ENCODE measurements at regions not wholly inside any gene's neighbourhood (a gene's known extent, or its start where the extent isn't known, plus 50 kb on each side); places are given as distances from the start of the nearest gene placed in this dataset.

DNA sequence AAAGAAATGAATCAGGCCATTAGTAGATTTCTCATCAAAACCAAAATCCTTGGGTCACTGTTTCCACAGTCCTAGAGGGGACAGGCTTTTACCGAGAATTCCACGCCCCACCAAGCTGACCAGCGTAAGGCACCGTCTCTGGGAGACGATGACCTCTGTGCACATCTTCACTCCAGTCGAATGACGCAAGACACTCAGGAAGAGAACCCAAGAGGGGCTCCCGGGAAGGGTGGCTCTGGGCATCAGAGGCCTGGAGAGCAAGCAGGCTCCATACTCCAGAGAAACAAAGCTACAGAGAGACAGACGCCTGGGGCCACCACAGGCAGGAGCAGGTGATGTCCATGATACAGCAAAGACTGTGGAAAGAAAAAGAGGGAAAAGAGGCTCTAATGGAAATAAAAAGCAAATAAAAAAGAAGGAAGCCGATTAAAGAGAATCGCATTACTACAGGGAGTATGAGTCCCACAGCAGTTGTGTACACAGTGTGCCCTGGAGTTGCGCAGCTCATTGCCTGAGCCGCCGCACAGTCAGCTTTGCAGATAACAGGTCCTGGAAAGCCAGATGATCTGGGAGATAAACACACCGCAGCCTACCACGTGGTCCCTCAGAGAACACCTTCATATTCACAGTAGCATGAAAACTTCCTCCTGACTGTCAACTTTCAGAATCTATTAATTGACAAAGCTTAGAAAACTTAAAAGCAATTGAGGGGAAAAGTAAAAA is 572.7 kb upstream of the SALL3 start:
- H3K9me3 Mint-ChIP-seq: no peaks in the 10 kb centered on the region
- H3K4me3 Mint-ChIP-seq: peak overlapping the region in 9 of 10 donors; percentile 15 to 76 (median 56)
- ChIA-PET CTCF (no interaction called here), POLR2A (no interaction called here)
- Histone ChIP-seq H3K4me3 (ENCODE audit: low read length) (no peak overlapping the region), H3K4me1 (ENCODE audit: control insufficient read depth in 2 of 2, insufficient read depth in 2 of 2, low read length in 2 of 2) (no peaks in the 10 kb centered on the region), H3K9me3 (ENCODE audit: control insufficient read depth in 2 of 3, low read length in 3 of 3) (no peaks in the 10 kb centered on the region), H3K27me3 (ENCODE audit: control insufficient read depth in 2 of 2, insufficient read depth in 2 of 2, low read length in 2 of 2) (no peaks in the 10 kb centered on the region), H3K27ac (ENCODE audit: low read depth, low read length) (no peak overlapping the region), H3K36me3 (ENCODE audit: control insufficient read depth in 2 of 3, insufficient read depth in 3 of 3, low read length in 3 of 3) (no peaks in the 10 kb centered on the region)
- peaks cover 5 to 20% (median 10%) of the 10 kb centered on the region in 5 donors for H3K27me3 Mint-ChIP-seq
- H3K36me3 Mint-ChIP-seq: no peaks in the 10 kb centered on the region
- peaks cover 9 to 23% (median 18%) of the 10 kb centered on the region in 7 donors for H3K4me1 Mint-ChIP-seq
- intact Hi-C loops (cut with micrococcal nuclease): no loop called here
- ATAC-seq: peak; percentile 41
- no peak for DNase-seq
- peak overlapping the region in 2 of 9 donors; percentile 19 to 80 for H3K27ac Mint-ChIP-seq

DNA sequence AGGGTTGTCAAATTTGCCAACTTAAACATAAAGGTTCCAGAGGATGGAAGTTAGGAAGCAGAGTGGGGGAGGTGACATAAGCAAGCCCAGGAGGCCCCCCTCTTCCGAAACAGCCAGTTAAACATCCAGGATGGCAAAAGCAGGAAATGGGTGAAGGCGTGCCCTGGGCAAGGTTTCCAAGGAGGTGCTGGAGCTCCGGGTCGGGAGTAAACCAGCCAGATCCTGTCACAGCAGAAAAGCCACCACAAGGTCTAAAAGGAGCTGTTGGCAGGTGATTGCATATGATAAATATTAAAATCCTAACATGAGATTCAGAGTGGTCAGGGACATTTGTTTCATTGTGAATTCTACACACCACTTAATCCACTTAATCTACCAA is 572.2 kb upstream of the SALL3 start:
- intact Hi-C loops (cut with micrococcal nuclease): no loop called here
- peak overlapping the region in 9 of 10 donors; percentile 15 to 76 (median 56) for H3K4me3 Mint-ChIP-seq
- H3K27ac Mint-ChIP-seq: peak overlapping the region in 1 of 9 donors; percentile 19
- H3K4me1 Mint-ChIP-seq: peaks cover 9 to 23% (median 18%) of the 10 kb centered on the region in 7 donors
- DNase-seq (no peak), ATAC-seq (no peak)
- CTCF ChIA-PET: no interaction called here
- H3K36me3 Mint-ChIP-seq: no peaks in the 10 kb centered on the region
- peaks cover 5 to 17% (median 10%) of the 10 kb centered on the region in 5 donors for H3K27me3 Mint-ChIP-seq
- Histone ChIP-seq H3K9me3 (ENCODE audit: control insufficient read depth in 2 of 3, low read length in 3 of 3) (no peaks in the 10 kb centered on the region), H3K27me3 (ENCODE audit: control insufficient read depth in 2 of 2, insufficient read depth in 2 of 2, low read length in 2 of 2) (no peaks in the 10 kb centered on the region), H3K4me1 (ENCODE audit: control insufficient read depth in 2 of 2, insufficient read depth in 2 of 2, low read length in 2 of 2) (no peaks in the 10 kb centered on the region), H3K36me3 (ENCODE audit: control insufficient read depth in 2 of 3, insufficient read depth in 3 of 3, low read length in 3 of 3) (no peaks in the 10 kb centered on the region), H3K27ac (ENCODE audit: low read depth, low read length) (no peak overlapping the region), H3K4me3 (ENCODE audit: low read length) (no peak overlapping the region)
- POLR2A ChIA-PET: no interaction called here
- H3K9me3 Mint-ChIP-seq: no peaks in the 10 kb centered on the region

DNA sequence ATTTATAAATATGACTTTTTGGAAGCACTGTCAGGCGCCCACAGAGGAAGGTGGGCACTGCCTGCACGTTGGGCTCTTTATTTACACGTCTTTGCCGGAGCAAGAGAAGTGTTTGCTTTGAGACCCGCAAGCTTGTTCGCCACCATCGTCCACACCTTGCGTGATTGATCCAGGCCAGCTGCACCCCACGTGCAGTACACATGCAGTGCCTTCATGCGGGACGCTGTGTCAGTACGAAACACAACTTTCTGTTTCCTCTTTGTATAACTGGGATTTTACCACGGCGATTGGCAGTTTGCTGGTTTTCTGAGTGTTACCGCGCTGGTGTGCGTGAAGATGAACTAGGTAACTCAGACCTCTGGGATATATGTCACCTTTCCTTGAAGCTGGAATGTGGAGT is 571.0 kb upstream of the SALL3 start:
- CTCF ChIA-PET: interaction anchor here (0.6 kb wide), 1 partner anchor 42 kb away, joined by 3 read pairs; no protein-coding TSS in a partner anchor

DNA sequence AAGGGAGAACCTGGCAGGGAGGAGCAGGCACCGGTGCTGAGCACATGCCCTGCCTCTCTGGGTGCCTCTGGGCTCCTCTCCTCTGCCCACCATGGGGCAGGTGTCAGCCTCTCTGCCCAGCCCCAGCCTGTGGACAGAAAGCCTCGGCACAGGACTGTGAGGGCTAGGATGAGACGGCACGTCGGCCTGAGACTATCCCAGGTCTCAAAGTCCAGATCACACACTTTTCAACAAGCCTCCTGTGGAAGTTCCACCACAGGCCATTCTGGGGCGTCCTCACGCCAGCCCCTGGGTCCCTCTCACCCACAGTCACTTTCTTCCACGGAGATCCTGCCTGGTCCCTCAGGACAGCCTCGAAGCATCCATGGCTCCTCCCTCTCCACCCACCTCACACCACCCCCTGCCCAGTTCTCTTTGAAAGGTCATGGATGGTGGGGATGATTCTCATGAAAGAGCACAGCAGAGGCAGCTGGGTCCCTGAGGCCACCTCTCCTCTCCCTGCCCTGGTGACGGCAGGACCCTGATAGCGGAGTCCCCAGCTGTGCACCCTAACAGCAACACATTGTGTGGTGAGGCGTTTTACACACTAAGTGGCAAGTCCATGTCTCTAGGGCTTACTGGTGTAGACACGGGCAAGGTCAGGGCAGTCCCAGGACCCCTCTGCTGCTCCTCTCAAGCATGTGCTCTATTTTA is 569.4 kb upstream of the SALL3 start:
- Mint-ChIP-seq H3K4me1 (peaks cover 9 to 22% (median 18%) of the 10 kb centered on the region in 7 donors), H3K4me3 (no peak overlapping the region), H3K27ac (no peak overlapping the region), H3K36me3 (no peaks in the 10 kb centered on the region), H3K27me3 (peaks cover 2 to 17% (median 10%) of the 10 kb centered on the region in 5 donors), H3K9me3 (no peaks in the 10 kb centered on the region)
- DNase-seq: no peak
- H3K4me3 ChIP-seq (ENCODE audit: low read length): no peak overlapping the region
- CTCF ChIA-PET: no interaction called here
- no peak for ATAC-seq
- POLR2A ChIA-PET: no interaction called here
- no peaks in the 10 kb centered on the region for H3K4me1 ChIP-seq (ENCODE audit: control insufficient read depth in 2 of 2, insufficient read depth in 2 of 2, low read length in 2 of 2)
- H3K36me3 ChIP-seq (ENCODE audit: control insufficient read depth in 2 of 3, insufficient read depth in 3 of 3, low read length in 3 of 3): no peaks in the 10 kb centered on the region
- H3K27ac ChIP-seq (ENCODE audit: low read depth, low read length): no peak overlapping the region
- no peaks in the 10 kb centered on the region for H3K27me3 ChIP-seq (ENCODE audit: control insufficient read depth in 2 of 2, insufficient read depth in 2 of 2, low read length in 2 of 2)
- intact Hi-C loops (cut with micrococcal nuclease): no loop called here
- no peaks in the 10 kb centered on the region for H3K9me3 ChIP-seq (ENCODE audit: control insufficient read depth in 2 of 3, low read length in 3 of 3)

More for the DNA sequence above, 571.0 kb upstream of the SALL3 start:
- peaks cover 9 to 23% (median 18%) of the 10 kb centered on the region in 7 donors for H3K4me1 Mint-ChIP-seq
- Histone ChIP-seq H3K36me3 (ENCODE audit: control insufficient read depth in 2 of 3, insufficient read depth in 3 of 3, low read length in 3 of 3) (no peaks in the 10 kb centered on the region), H3K4me1 (ENCODE audit: control insufficient read depth in 2 of 2, insufficient read depth in 2 of 2, low read length in 2 of 2) (no peaks in the 10 kb centered on the region), H3K27me3 (ENCODE audit: control insufficient read depth in 2 of 2, insufficient read depth in 2 of 2, low read length in 2 of 2) (no peaks in the 10 kb centered on the region), H3K9me3 (ENCODE audit: control insufficient read depth in 2 of 3, low read length in 3 of 3) (no peaks in the 10 kb centered on the region), H3K27ac (ENCODE audit: low read depth, low read length) (no peak overlapping the region), H3K4me3 (ENCODE audit: low read length) (no peak overlapping the region)
- POLR2A ChIA-PET: no interaction called here
- intact Hi-C loops (cut with micrococcal nuclease): no loop called here
- no peaks in the 10 kb centered on the region for H3K36me3 Mint-ChIP-seq
- no peak overlapping the region for H3K4me3 Mint-ChIP-seq
- H3K27ac Mint-ChIP-seq: no peak overlapping the region
- H3K9me3 Mint-ChIP-seq: no peaks in the 10 kb centered on the region
- ATAC-seq (no peak), DNase-seq (no peak)
- peaks cover 5 to 17% (median 10%) of the 10 kb centered on the region in 5 donors for H3K27me3 Mint-ChIP-seq

DNA sequence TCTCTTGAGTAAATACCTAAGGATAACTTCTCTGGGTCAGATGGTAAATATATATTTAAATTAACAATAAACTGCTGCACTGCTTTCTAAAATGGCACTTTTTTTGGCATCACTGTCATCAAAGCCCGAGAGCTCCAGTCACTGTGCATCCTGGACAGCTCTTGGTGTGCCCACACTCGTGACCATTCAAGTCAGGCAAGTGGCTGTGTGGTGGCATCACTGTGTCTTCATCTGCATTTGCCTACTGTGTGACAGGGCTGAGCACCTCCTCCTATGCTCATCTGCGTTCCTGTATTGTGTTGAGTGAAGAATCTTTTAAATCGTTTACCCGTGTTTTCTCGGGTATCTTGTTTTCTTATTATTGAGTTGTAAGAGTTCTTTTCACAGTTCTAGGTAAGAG is 568.1 kb upstream of the SALL3 start:
- intact Hi-C loops (cut with micrococcal nuclease): no loop called here
- H3K27ac Mint-ChIP-seq: no peak overlapping the region
- H3K27me3 Mint-ChIP-seq: peaks cover 0 to 13% (median 5%) of the 10 kb centered on the region in 5 donors
- peaks cover 9 to 21% (median 17%) of the 10 kb centered on the region in 7 donors for H3K4me1 Mint-ChIP-seq
- Histone ChIP-seq H3K9me3 (ENCODE audit: control insufficient read depth in 2 of 3, low read length in 3 of 3) (no peaks in the 10 kb centered on the region), H3K27me3 (ENCODE audit: control insufficient read depth in 2 of 2, insufficient read depth in 2 of 2, low read length in 2 of 2) (no peaks in the 10 kb centered on the region), H3K36me3 (ENCODE audit: control insufficient read depth in 2 of 3, insufficient read depth in 3 of 3, low read length in 3 of 3) (no peaks in the 10 kb centered on the region), H3K4me3 (ENCODE audit: low read length) (no peak overlapping the region), H3K27ac (ENCODE audit: low read depth, low read length) (no peak overlapping the region), H3K4me1 (ENCODE audit: control insufficient read depth in 2 of 2, insufficient read depth in 2 of 2, low read length in 2 of 2) (no peaks in the 10 kb centered on the region)
- peaks cover 0 to 3% (median 0%) of the 10 kb centered on the region in 11 donors for H3K9me3 Mint-ChIP-seq
- H3K36me3 Mint-ChIP-seq: no peaks in the 10 kb centered on the region
- ATAC-seq: no peak
- DNase-seq: no peak
- POLR2A ChIA-PET: no interaction called here
- no peak overlapping the region for H3K4me3 Mint-ChIP-seq
- CTCF ChIA-PET: no interaction called here

DNA sequence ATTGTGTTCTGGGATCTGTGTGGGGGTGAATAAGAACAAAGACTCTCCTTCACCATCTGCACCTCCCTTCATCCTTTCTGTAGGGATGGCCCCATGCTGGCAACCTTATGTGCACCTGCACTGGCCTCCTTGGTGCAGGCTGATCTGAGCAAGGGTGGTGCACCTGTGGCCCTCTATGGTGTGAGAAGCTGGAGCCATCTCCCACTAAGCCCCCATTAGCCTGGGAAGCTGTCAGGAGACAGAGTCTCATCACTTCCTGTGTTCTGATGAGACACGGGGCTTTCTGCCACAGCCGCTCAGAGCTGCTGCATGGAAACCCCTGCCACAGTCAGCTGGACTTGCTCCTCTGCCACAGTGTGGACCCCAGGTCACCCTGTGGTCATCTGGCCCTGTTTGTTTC is 565.3 kb upstream of the SALL3 start:
- H3K27me3 Mint-ChIP-seq: peaks cover 0 to 5% (median 5%) of the 10 kb centered on the region in 5 donors
- H3K36me3 ChIP-seq (ENCODE audit: control insufficient read depth in 2 of 3, insufficient read depth in 3 of 3, low read length in 3 of 3): no peaks in the 10 kb centered on the region
- H3K36me3 Mint-ChIP-seq: no peaks in the 10 kb centered on the region
- intact Hi-C loops (cut with micrococcal nuclease): no loop called here
- CTCF ChIA-PET: no interaction called here
- H3K9me3 Mint-ChIP-seq: peaks cover 0 to 3% (median 0%) of the 10 kb centered on the region in 11 donors
- H3K4me3 ChIP-seq (ENCODE audit: low read length): no peak overlapping the region
- no peak overlapping the region for H3K27ac ChIP-seq (ENCODE audit: low read depth, low read length)
- no peak for ATAC-seq
- H3K4me1 Mint-ChIP-seq: peaks cover 0 to 6% (median 0%) of the 10 kb centered on the region in 7 donors
- no peaks in the 10 kb centered on the region for H3K9me3 ChIP-seq (ENCODE audit: control insufficient read depth in 2 of 3, low read length in 3 of 3)
- H3K27me3 ChIP-seq (ENCODE audit: control insufficient read depth in 2 of 2, insufficient read depth in 2 of 2, low read length in 2 of 2): no peaks in the 10 kb centered on the region
- no peak overlapping the region for H3K4me3 Mint-ChIP-seq
- no peak overlapping the region for H3K27ac Mint-ChIP-seq
- DNase-seq: no peak
- no peaks in the 10 kb centered on the region for H3K4me1 ChIP-seq (ENCODE audit: control insufficient read depth in 2 of 2, insufficient read depth in 2 of 2, low read length in 2 of 2)
- POLR2A ChIA-PET: no interaction called here

DNA sequence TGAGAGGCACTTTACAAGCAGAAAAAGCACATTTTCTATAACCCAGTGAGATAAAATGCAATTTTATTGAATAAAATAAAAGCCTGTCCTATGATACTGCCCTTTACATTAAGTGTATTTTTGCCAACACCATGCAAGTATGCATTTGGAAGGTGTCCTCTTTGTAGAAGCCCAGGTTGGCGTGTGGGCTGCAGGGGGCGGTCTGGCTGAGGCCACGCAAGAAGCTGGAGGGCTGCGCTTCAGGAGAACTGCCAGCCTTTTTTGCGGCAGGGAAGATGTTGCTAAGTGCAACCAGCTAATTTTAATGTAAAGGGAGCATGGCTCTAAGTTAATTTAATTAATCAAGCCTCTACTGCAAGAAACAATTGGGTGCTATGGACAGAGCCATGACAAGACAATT is 562.8 kb upstream of the SALL3 start:
- Mint-ChIP-seq H3K36me3 (no peaks in the 10 kb centered on the region), H3K27me3 (peaks cover 0 to 7% (median 0%) of the 10 kb centered on the region in 5 donors), H3K9me3 (peaks cover 0 to 3% (median 0%) of the 10 kb centered on the region in 11 donors), H3K27ac (no peak overlapping the region), H3K4me3 (no peak overlapping the region), H3K4me1 (no peaks in the 10 kb centered on the region)
- Histone ChIP-seq H3K27ac (ENCODE audit: low read depth, low read length) (no peak overlapping the region), H3K4me3 (ENCODE audit: low read length) (no peak overlapping the region), H3K4me1 (ENCODE audit: control insufficient read depth in 2 of 2, insufficient read depth in 2 of 2, low read length in 2 of 2) (no peaks in the 10 kb centered on the region), H3K9me3 (ENCODE audit: control insufficient read depth in 2 of 3, low read length in 3 of 3) (no peaks in the 10 kb centered on the region), H3K27me3 (ENCODE audit: control insufficient read depth in 2 of 2, insufficient read depth in 2 of 2, low read length in 2 of 2) (no peaks in the 10 kb centered on the region), H3K36me3 (ENCODE audit: control insufficient read depth in 2 of 3, insufficient read depth in 3 of 3, low read length in 3 of 3) (no peaks in the 10 kb centered on the region)
- DNase-seq: no peak
- no peak for ATAC-seq
- intact Hi-C loops (cut with micrococcal nuclease): no loop called here
- CTCF ChIA-PET: no interaction called here
- POLR2A ChIA-PET: no interaction called here
